ENCODE measurements at regions not wholly inside any gene's neighbourhood (a gene's known extent, or its start where the extent isn't known, plus 50 kb on each side); places are given as distances from the start of the nearest gene placed in this dataset.

DNA sequence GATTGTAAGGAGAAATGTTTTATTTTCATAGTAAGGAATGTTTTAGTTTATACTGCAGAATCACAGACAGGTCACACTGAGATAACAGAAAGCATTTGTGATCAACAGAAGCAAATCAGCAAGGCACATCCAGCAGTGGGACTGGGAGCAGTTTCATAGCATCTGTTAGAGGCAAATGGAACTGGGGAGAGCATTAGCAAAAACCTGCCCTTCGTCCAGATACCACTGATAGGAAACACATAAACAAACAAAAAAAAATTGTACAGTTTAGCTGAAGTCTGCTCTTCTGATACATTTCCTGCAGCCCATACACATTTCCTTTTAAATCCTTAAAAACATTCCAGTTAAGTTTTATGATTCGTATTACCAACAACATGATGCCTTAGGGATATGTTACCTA is 374.3 kb downstream of the PCDH7 start:
- no peak for ATAC-seq
- TF ChIP-seq SNAI2 (CRISPR knock-in tag; IDR thresholded peaks at IDR 0.05) (no peak), PPARA (CRISPR knock-in tag; IDR thresholded peaks at IDR 0.05; ENCODE audit: borderline replicate concordance) (no peak), ISL1 (CRISPR knock-in tag; IDR thresholded peaks at IDR 0.05) (no peak), PATZ1 (CRISPR knock-in tag; IDR thresholded peaks at IDR 0.05; ENCODE audit: borderline replicate concordance) (no peak), ARNTL (CRISPR knock-in tag; IDR thresholded peaks at IDR 0.05; ENCODE audit: borderline replicate concordance, low read depth) (no peak), RARB (CRISPR knock-in tag; IDR thresholded peaks at IDR 0.05) (no peak), ZFP30 (CRISPR knock-in tag; IDR thresholded peaks at IDR 0.05) (no peak), GLIS3 (CRISPR knock-in tag; IDR thresholded peaks at IDR 0.05) (no peak), TCF4 (CRISPR knock-in tag; IDR thresholded peaks at IDR 0.05; ENCODE audit: borderline replicate concordance) (no peak), ZNF8 (CRISPR knock-in tag; IDR thresholded peaks at IDR 0.05) (no peak)
- TF ChIP-seq, protein P1, sequence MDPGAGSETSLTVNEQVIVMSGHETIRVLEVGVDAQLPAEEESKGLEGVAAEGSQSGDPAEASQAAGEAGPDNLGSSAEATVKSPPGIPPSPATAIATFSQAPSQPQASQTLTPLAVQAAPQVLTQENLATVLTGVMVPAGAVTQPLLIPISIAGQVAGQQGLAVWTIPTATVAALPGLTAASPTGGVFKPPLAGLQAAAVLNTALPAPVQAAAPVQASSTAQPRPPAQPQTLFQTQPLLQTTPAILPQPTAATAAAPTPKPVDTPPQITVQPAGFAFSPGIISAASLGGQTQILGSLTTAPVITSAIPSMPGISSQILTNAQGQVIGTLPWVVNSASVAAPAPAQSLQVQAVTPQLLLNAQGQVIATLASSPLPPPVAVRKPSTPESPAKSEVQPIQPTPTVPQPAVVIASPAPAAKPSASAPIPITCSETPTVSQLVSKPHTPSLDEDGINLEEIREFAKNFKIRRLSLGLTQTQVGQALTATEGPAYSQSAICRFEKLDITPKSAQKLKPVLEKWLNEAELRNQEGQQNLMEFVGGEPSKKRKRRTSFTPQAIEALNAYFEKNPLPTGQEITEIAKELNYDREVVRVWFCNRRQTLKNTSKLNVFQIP (CRISPR knock-in tag; IDR thresholded peaks at IDR 0.05; ENCODE audit: borderline replicate concordance, low read depth), result no peak
- TF ChIP-seq, protein P2, sequence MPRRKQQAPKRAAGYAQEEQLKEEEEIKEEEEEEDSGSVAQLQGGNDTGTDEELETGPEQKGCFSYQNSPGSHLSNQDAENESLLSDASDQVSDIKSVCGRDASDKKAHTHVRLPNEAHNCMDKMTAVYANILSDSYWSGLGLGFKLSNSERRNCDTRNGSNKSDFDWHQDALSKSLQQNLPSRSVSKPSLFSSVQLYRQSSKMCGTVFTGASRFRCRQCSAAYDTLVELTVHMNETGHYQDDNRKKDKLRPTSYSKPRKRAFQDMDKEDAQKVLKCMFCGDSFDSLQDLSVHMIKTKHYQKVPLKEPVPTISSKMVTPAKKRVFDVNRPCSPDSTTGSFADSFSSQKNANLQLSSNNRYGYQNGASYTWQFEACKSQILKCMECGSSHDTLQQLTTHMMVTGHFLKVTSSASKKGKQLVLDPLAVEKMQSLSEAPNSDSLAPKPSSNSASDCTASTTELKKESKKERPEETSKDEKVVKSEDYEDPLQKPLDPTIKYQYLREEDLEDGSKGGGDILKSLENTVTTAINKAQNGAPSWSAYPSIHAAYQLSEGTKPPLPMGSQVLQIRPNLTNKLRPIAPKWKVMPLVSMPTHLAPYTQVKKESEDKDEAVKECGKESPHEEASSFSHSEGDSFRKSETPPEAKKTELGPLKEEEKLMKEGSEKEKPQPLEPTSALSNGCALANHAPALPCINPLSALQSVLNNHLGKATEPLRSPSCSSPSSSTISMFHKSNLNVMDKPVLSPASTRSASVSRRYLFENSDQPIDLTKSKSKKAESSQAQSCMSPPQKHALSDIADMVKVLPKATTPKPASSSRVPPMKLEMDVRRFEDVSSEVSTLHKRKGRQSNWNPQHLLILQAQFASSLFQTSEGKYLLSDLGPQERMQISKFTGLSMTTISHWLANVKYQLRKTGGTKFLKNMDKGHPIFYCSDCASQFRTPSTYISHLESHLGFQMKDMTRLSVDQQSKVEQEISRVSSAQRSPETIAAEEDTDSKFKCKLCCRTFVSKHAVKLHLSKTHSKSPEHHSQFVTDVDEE (CRISPR knock-in tag; IDR thresholded peaks at IDR 0.05), result no peak
- TF ChIP-seq, protein P3, sequence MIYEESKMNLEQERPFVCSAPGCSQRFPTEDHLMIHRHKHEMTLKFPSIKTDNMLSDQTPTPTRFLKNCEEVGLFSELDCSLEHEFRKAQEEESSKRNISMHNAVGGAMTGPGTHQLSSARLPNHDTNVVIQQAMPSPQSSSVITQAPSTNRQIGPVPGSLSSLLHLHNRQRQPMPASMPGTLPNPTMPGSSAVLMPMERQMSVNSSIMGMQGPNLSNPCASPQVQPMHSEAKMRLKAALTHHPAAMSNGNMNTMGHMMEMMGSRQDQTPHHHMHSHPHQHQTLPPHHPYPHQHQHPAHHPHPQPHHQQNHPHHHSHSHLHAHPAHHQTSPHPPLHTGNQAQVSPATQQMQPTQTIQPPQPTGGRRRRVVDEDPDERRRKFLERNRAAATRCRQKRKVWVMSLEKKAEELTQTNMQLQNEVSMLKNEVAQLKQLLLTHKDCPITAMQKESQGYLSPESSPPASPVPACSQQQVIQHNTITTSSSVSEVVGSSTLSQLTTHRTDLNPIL (CRISPR knock-in tag; IDR thresholded peaks at IDR 0.05; ENCODE audit: low read depth), result no peak

- TF ChIP-seq, protein P2 (CRISPR knock-in tag; IDR thresholded peaks at IDR 0.05), result no peak
- TF ChIP-seq ZNF70 (CRISPR knock-in tag; IDR thresholded peaks at IDR 0.05) (no peak), ZFP30 (CRISPR knock-in tag; IDR thresholded peaks at IDR 0.05) (no peak)
- ATAC-seq, result no peak
Observed at GRCh38 chr4:31097999-31098398, 377.8 kb downstream of the PCDH7 start.

GRCh38 chr4:31100536-31100935 is 380.4 kb downstream of the PCDH7 start:
- no peak for ATAC-seq
- TF ChIP-seq ESRRG (CRISPR knock-in tag; IDR thresholded peaks at IDR 0.05) (no peak), ZFP30 (CRISPR knock-in tag; IDR thresholded peaks at IDR 0.05) (no peak), ZNF70 (CRISPR knock-in tag; IDR thresholded peaks at IDR 0.05) (no peak), SNAI2 (CRISPR knock-in tag; IDR thresholded peaks at IDR 0.05) (no peak), OSR1 (CRISPR knock-in tag; IDR thresholded peaks at IDR 0.05) (no peak), ZNF8 (CRISPR knock-in tag; IDR thresholded peaks at IDR 0.05) (no peak), TOX (CRISPR knock-in tag; IDR thresholded peaks at IDR 0.05; ENCODE audit: borderline replicate concordance) (no peak), ZFP3 (CRISPR knock-in tag; IDR thresholded peaks at IDR 0.05) (no peak), ZC3H10 (CRISPR knock-in tag; IDR thresholded peaks at IDR 0.05) (no peak), PPARA (CRISPR knock-in tag; IDR thresholded peaks at IDR 0.05; ENCODE audit: borderline replicate concordance) (no peak), ISL1 (CRISPR knock-in tag; IDR thresholded peaks at IDR 0.05) (no peak), RARB (CRISPR knock-in tag; IDR thresholded peaks at IDR 0.05) (no peak), BACH2 (CRISPR knock-in tag; IDR thresholded peaks at IDR 0.05; ENCODE audit: borderline replicate concordance) (no peak), TCF4 (CRISPR knock-in tag; IDR thresholded peaks at IDR 0.05; ENCODE audit: borderline replicate concordance) (no peak), ZNF565 (CRISPR knock-in tag; conservative IDR thresholded peaks at IDR 0.05; ENCODE audit: low read depth) (no peak), GLIS3 (CRISPR knock-in tag; IDR thresholded peaks at IDR 0.05) (no peak), CSDC2 (CRISPR knock-in tag; IDR thresholded peaks at IDR 0.05) (no peak)
- TF ChIP-seq, protein P2 (CRISPR knock-in tag; IDR thresholded peaks at IDR 0.05), result no peak
- TF ChIP-seq, protein P3 (CRISPR knock-in tag; IDR thresholded peaks at IDR 0.05; ENCODE audit: low read depth), result no peak

All from SK-N-SH treated with all-trans-retinoic acid at 6 μM for 48 hours (cell line).